ENCODE measurements at regions not wholly inside any gene's neighbourhood (a gene's known extent, or its start where the extent isn't known, plus 50 kb on each side); places are given as distances from the start of the nearest gene placed in this dataset.

DNA sequence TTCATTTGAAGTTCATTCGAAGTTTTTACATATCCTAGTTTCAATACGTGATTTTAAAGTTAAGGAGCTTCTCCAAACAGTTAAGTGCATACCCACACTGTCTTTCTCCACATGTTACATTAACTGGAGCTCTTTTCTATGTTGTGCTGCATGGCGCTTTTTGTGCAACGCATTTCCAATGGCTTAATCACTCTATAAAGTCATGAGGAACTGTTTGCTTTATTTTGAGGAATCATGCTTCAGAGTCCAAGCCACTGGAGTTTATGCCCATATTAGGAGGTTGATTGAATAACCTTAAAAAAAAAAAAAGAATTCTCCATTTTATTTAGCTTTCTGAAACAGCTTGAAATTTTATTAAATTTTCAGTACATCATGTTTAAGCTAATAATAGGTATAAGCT is 109.4 kb upstream of the MBNL1 start:
- TF ChIP-seq, protein P1, sequence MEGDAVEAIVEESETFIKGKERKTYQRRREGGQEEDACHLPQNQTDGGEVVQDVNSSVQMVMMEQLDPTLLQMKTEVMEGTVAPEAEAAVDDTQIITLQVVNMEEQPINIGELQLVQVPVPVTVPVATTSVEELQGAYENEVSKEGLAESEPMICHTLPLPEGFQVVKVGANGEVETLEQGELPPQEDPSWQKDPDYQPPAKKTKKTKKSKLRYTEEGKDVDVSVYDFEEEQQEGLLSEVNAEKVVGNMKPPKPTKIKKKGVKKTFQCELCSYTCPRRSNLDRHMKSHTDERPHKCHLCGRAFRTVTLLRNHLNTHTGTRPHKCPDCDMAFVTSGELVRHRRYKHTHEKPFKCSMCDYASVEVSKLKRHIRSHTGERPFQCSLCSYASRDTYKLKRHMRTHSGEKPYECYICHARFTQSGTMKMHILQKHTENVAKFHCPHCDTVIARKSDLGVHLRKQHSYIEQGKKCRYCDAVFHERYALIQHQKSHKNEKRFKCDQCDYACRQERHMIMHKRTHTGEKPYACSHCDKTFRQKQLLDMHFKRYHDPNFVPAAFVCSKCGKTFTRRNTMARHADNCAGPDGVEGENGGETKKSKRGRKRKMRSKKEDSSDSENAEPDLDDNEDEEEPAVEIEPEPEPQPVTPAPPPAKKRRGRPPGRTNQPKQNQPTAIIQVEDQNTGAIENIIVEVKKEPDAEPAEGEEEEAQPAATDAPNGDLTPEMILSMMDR (IDR thresholded peaks at IDR 0.05): no peak
- no peak for TF ChIP-seq POLR2A (IDR thresholded peaks at IDR 0.05)
